GM21717 (cell line): ENCODE measurements at regions not wholly inside any gene's neighbourhood (a gene's known extent, or its start where the extent isn't known, plus 50 kb on each side); places are given as distances from the start of the nearest gene placed in this dataset.
A peak's percentile ranks its signal among the peaks of the same experiment; 100 is the strongest.
"Not testable (repeated sequence)": the region's sequence is repeated elsewhere in the genome, so short reads cannot be mapped to it uniquely, and the experiment has no call there.

Source experiments
- ATAC-seq: cut with Tn5 transposase; IDR thresholded peaks from one replicate; pipeline ENCODE4 v1.9.1; 2021; ENCODE audit warnings: mild to moderate bottlenecking, moderate library complexity; ENCODE audit not compliant: unreplicated experiment

- ATAC-seq: peak; percentile 50
Measured at GRCh38 chr14:39568809-39569538, 136.7 kb upstream of the FBXO33 start.

GRCh38 chr14:39566795-39567194, 134.6 kb upstream of the FBXO33 start:
- ATAC-seq: no peak

GRCh38 chr14:39563361-39563760, 131.1 kb upstream of the FBXO33 start:
- no peak for ATAC-seq

- no peak for ATAC-seq
Measured at GRCh38 chr14:39562175-39562574, 129.9 kb upstream of the FBXO33 start.

- no peak for ATAC-seq
Measured at GRCh38 chr14:39558525-39558924, 126.3 kb upstream of the FBXO33 start.

- ATAC-seq: no peak
Measured at GRCh38 chr14:39555749-39556148, 123.5 kb upstream of the FBXO33 start.

- no peak for ATAC-seq
Measured at GRCh38 chr14:39554576-39554975, 122.3 kb upstream of the FBXO33 start.

GRCh38 chr14:39548358-39548757, 116.1 kb upstream of the FBXO33 start:
- ATAC-seq: no peak

- ATAC-seq: no peak
Measured at GRCh38 chr14:39547845-39548244, 115.6 kb upstream of the FBXO33 start.

- no peak for ATAC-seq
Measured at GRCh38 chr14:39505812-39506211, 73.6 kb upstream of the FBXO33 start.

- no peak for ATAC-seq
Measured at GRCh38 chr14:39500253-39500652, 68.0 kb upstream of the FBXO33 start.

- no peak for ATAC-seq
Measured at GRCh38 chr14:39499514-39499913, 67.3 kb upstream of the FBXO33 start.

- ATAC-seq: not testable (repeated sequence)
Measured at GRCh38 chr14:39497677-39498076, 65.4 kb upstream of the FBXO33 start.

GRCh38 chr14:39492267-39492666, 60.0 kb upstream of the FBXO33 start:
- ATAC-seq: no peak

- ATAC-seq: no peak
Measured at GRCh38 chr14:39491134-39491571, 58.9 kb upstream of the FBXO33 start.

GRCh38 chr14:39488600-39488999, 56.4 kb upstream of the FBXO33 start:
- ATAC-seq: no peak

GRCh38 chr14:39483682-39484081, 51.4 kb upstream of the FBXO33 start:
- ATAC-seq: no peak
